OCI-LY7 (cell line): ENCODE measurements at regions not wholly inside any gene's neighbourhood (a gene's known extent, or its start where the extent isn't known, plus 50 kb on each side); places are given as distances from the start of the nearest gene placed in this dataset.

Experiments
- BruUV-seq: library from RNA; stranded (reverse); fragments of 400-500 nt; replicated peaks from 2 replicates; lab custom pipeline; 2021; lab: Mats Ljungman, UMichigan
- CTCF ChIA-PET: fragments of 300-600 bp; sonication (Branson Sonifier 250); formaldehyde crosslinking; loops from one replicate; lab custom pipeline; 2022; ENCODE audit warnings: antibody characterized with exemption; ENCODE audit not compliant: unreplicated experiment; lab: Charles Lee
- POLR2A ChIA-PET: fragments of 300-600 bp; sonication (Branson Sonifier 250); formaldehyde crosslinking; loops from one replicate; lab custom pipeline; 2022; ENCODE audit warnings: antibody characterized with exemption; lab: Charles Lee
- DNase-seq: peaks from one replicate; pipeline ENCODE4 v3.0.0-alpha.2; 2015; ENCODE audit warnings: low spot score
- H2AFZ ChIP-seq: fragments of 200-600 bp; sonication (generic), shearing (Covaris generic); 2 replicates; pipeline ENCODE4 v1.6.1; 2014; ENCODE audit warnings: mild to moderate bottlenecking, antibody characterized with exemption, low read length, moderate library complexity
- H3K27ac ChIP-seq: fragments of 200-600 bp; sonication (generic); 2 replicates; pipeline ENCODE4 v1.5.1; 2014; ENCODE audit warnings: mixed run types, low read depth, mild to moderate bottlenecking, moderate library complexity, low read length, inconsistent platforms; ENCODE audit not compliant: poor library complexity, severe bottlenecking
- H3K36me3 ChIP-seq: fragments of 200-600 bp; sonication (generic); 2 replicates; pipeline ENCODE4 v1.6.1; 2014; ENCODE audit warnings: mild to moderate bottlenecking, antibody characterized with exemption, low read length, moderate library complexity, mixed read lengths; ENCODE audit not compliant: insufficient read depth
- H3K4me1 ChIP-seq: fragments of 200-600 bp; sonication (generic); 2 replicates; pipeline ENCODE4 v1.5.1; 2014; ENCODE audit warnings: mild to moderate bottlenecking, low read length; ENCODE audit not compliant: insufficient read depth, poor library complexity, severe bottlenecking
- H3K4me2 ChIP-seq: fragments of 200-600 bp; sonication (generic); 2 replicates; pipeline ENCODE4 v1.6.1; 2014; ENCODE audit warnings: mild to moderate bottlenecking, low read length
- H3K4me3 ChIP-seq: fragments of 200-600 bp; sonication (generic); 2 replicates; pipeline ENCODE4 v1.5.1; 2014; ENCODE audit warnings: mild to moderate bottlenecking, low read depth, low read length; ENCODE audit not compliant: poor library complexity, severe bottlenecking
- H3K79me2 ChIP-seq: fragments of 200-600 bp; sonication (generic); 2 replicates; pipeline ENCODE4 v1.6.1; 2016; ENCODE audit warnings: low read depth, mild to moderate bottlenecking, low read length, moderate library complexity, mixed read lengths; ENCODE audit not compliant: insufficient read depth
- H3K9me2 ChIP-seq: fragments of 200-600 bp; sonication (generic); 2 replicates; pipeline ENCODE4 v1.6.1; 2016; ENCODE audit warnings: mild to moderate bottlenecking, low read length, mixed read lengths; ENCODE audit not compliant: insufficient read depth
- H3K9me3 ChIP-seq: fragments of 200-600 bp; sonication (generic); 2 replicates; pipeline ENCODE4 v1.6.1; 2014; ENCODE audit warnings: mild to moderate bottlenecking, mixed run types, low read length, mixed read lengths
- H4K20me1 ChIP-seq: fragments of 200-600 bp; sonication (generic); 2 replicates; pipeline ENCODE4 v1.6.1; 2014; ENCODE audit warnings: mild to moderate bottlenecking, antibody characterized with exemption, low read length, moderate library complexity, mixed read lengths; ENCODE audit not compliant: insufficient read depth
- CTCF ChIP-seq: fragments of 200-600 bp; sonication (generic); conservative IDR thresholded peaks from 2 replicates; pipeline ENCODE4 v1.5.1; 2014; ENCODE audit warnings: mild to moderate bottlenecking, antibody characterized with exemption, low read length, moderate library complexity, mixed read lengths
- EZH2phosphoT487 ChIP-seq: fragments of 200-600 bp; sonication (generic); IDR thresholded peaks from 2 replicates; pipeline ENCODE4 v1.6.1; 2018; ENCODE audit warnings: low read depth, borderline replicate concordance, mild to moderate bottlenecking, mixed run types, antibody characterized with exemption, low read length, moderate library complexity, mixed read lengths
- intact Hi-C: fragments of 100-400 bp; cut with micrococcal nuclease; formaldehyde crosslinking; loops from one replicate; pipeline ENCODE4 v1.10.0; 2022; ENCODE audit not compliant: unreplicated experiment

GRCh38 chr11:69928975-69929374 is 109.8 kb upstream of the FGF3 start:
- H3K4me2 ChIP-seq, result no peak overlapping the region
- H3K27ac ChIP-seq, result no peak overlapping the region
- no peaks in the 10 kb centered on the region for H3K9me2 ChIP-seq
- no peaks in the 10 kb centered on the region for H3K36me3 ChIP-seq
- H3K79me2 ChIP-seq, result no peaks in the 10 kb centered on the region
- no peaks in the 10 kb centered on the region for H3K4me1 ChIP-seq
- H2AFZ ChIP-seq, result no peak overlapping the region
- no peaks in the 10 kb centered on the region for H3K9me3 ChIP-seq
- intact Hi-C loops, result no loop called here
- no peaks in the 10 kb centered on the region for H4K20me1 ChIP-seq
- ChIA-PET POLR2A (interaction anchor here (0.6 kb wide), 1 partner anchor 309 kb away, joined by 5 read pairs; no protein-coding TSS in a partner anchor), CTCF (interaction anchor here (0.7 kb wide), 1 partner anchor 575 kb away, joined by 3 read pairs; no protein-coding TSS in a partner anchor)
- BruUV-seq, result no TSS peak
- DNase-seq, result no peak
- H3K4me3 ChIP-seq, result no peak overlapping the region
- no peak for TF ChIP-seq CTCF
- no peak for TF ChIP-seq EZH2phosphoT487

GRCh38 chr11:69930081-69931059 is 111.2 kb upstream of the FGF3 start:
- POLR2A ChIA-PET, result no interaction called here
- TF ChIP-seq CTCF, result no peak
- TF ChIP-seq EZH2phosphoT487, result no peak
- BruUV-seq, result no TSS peak

More at GRCh38 chr11:69930081-69931059, 111.2 kb upstream of the FGF3 start:
- no peaks in the 10 kb centered on the region for H3K36me3 ChIP-seq
- H2AFZ ChIP-seq, result no peak overlapping the region
- no peak for DNase-seq
- intact Hi-C loops, result no loop called here
- no peaks in the 10 kb centered on the region for H3K9me3 ChIP-seq
- no peaks in the 10 kb centered on the region for H3K9me2 ChIP-seq
- no peaks in the 10 kb centered on the region for H3K79me2 ChIP-seq
- no peaks in the 10 kb centered on the region for H3K4me1 ChIP-seq
- no peak overlapping the region for H3K4me3 ChIP-seq
- no peak overlapping the region for H3K27ac ChIP-seq
- no peaks in the 10 kb centered on the region for H4K20me1 ChIP-seq
- H3K4me2 ChIP-seq, result no peak overlapping the region
- CTCF ChIA-PET, result no interaction called here
